OCI-LY3 (cell line): ENCODE measurements at regions not wholly inside any gene's neighbourhood (a gene's known extent, or its start where the extent isn't known, plus 50 kb on each side); places are given as distances from the start of the nearest gene placed in this dataset.
"Not testable (repeated sequence)": the region's sequence is repeated elsewhere in the genome, so short reads cannot be mapped to it uniquely, and the experiment has no call there.

Experiments
- H2AFZ ChIP-seq: fragments of 200-600, 300-600 bp; shearing (Covaris generic); 2 replicates; pipeline ENCODE4 v1.6.0; 2014; ENCODE audit warnings: antibody characterized with exemption, low read depth, low read length
- H3K27ac ChIP-seq: fragments of 200-600, 300-600 bp; sonication (generic); 2 replicates; pipeline ENCODE4 v1.5.1; 2014; ENCODE audit warnings: mild to moderate bottlenecking, low read length, moderate library complexity, mixed read lengths
- H3K27me3 ChIP-seq: fragments of 200-600, 300-600 bp; sonication (generic); 2 replicates; pipeline ENCODE4 v1.6.1; 2014; ENCODE audit warnings: low read depth, low read length, mixed read lengths
- H3K36me3 ChIP-seq: fragments of 200-600, 300-600 bp; sonication (generic); replicated peaks from 2 replicates; pipeline ENCODE3; 2014; ENCODE audit warnings: low read depth, low read length, mixed read lengths
- H3K4me1 ChIP-seq: fragments of 300-600, 200-600 bp; sonication (generic); 2 replicates; pipeline ENCODE4 v1.6.1; 2014; ENCODE audit warnings: low read length, mixed read lengths
- H3K4me2 ChIP-seq: fragments of 200-600, 300-600 bp; sonication (generic); 2 replicates; pipeline ENCODE4 v1.6.1; 2014; ENCODE audit warnings: low read length, mixed read lengths
- H3K4me3 ChIP-seq: fragments of 300-600, 200-600 bp; sonication (generic); 2 replicates; pipeline ENCODE4 v1.5.1; 2014; ENCODE audit warnings: antibody characterized with exemption, mild to moderate bottlenecking, low read length, moderate library complexity
- H3K79me2 ChIP-seq: fragments of 300-600, 200-600 bp; shearing (Covaris generic); 2 replicates; pipeline ENCODE4 v1.6.1; 2014; ENCODE audit warnings: mild to moderate bottlenecking, low read length, mixed read lengths
- H3K9ac ChIP-seq: fragments of 300-600, 200-600 bp; shearing (Covaris generic); 2 replicates; pipeline ENCODE4 v1.6.0; 2014; ENCODE audit warnings: mild to moderate bottlenecking, low read length, moderate library complexity
- H3K9me3 ChIP-seq: fragments of 200-600, 300-600 bp; shearing (Covaris generic); 2 replicates; pipeline ENCODE4 v1.6.1; 2014; ENCODE audit warnings: low read length, mixed read lengths; ENCODE audit not compliant: insufficient read depth
- H4K20me1 ChIP-seq: fragments of 200-600, 300-600 bp; sonication (generic); 2 replicates; pipeline ENCODE4 v1.6.1; 2016; ENCODE audit warnings: low read length, mixed read lengths; ENCODE audit not compliant: insufficient read depth

GRCh38 chr9:65566018-65566417, 109.7 kb upstream of the ZNG1E start:
- not testable (repeated sequence) for H3K27me3 ChIP-seq, H3K4me3 ChIP-seq

GRCh38 chr9:65519018-65519417, 156.7 kb upstream of the ZNG1E start:
- not testable (repeated sequence) for H4K20me1 ChIP-seq, H3K27me3 ChIP-seq, H3K4me2 ChIP-seq, H3K4me1 ChIP-seq, H3K79me2 ChIP-seq, H3K4me3 ChIP-seq, H3K9ac ChIP-seq, H3K36me3 ChIP-seq, H3K27ac ChIP-seq, H3K9me3 ChIP-seq, H2AFZ ChIP-seq

More at GRCh38 chr9:65566018-65566417, 109.7 kb upstream of the ZNG1E start:
- not testable (repeated sequence) for H3K79me2 ChIP-seq, H3K4me2 ChIP-seq, H2AFZ ChIP-seq, H4K20me1 ChIP-seq, H3K4me1 ChIP-seq, H3K27ac ChIP-seq, H3K9ac ChIP-seq, H3K9me3 ChIP-seq, H3K36me3 ChIP-seq

GRCh38 chr9:65514465-65514864, 161.3 kb upstream of the ZNG1E start:
- not testable (repeated sequence) for H3K27ac ChIP-seq, H2AFZ ChIP-seq, H4K20me1 ChIP-seq, H3K79me2 ChIP-seq, H3K27me3 ChIP-seq, H3K4me1 ChIP-seq, H3K4me3 ChIP-seq, H3K4me2 ChIP-seq, H3K9me3 ChIP-seq, H3K9ac ChIP-seq, H3K36me3 ChIP-seq

DNA sequence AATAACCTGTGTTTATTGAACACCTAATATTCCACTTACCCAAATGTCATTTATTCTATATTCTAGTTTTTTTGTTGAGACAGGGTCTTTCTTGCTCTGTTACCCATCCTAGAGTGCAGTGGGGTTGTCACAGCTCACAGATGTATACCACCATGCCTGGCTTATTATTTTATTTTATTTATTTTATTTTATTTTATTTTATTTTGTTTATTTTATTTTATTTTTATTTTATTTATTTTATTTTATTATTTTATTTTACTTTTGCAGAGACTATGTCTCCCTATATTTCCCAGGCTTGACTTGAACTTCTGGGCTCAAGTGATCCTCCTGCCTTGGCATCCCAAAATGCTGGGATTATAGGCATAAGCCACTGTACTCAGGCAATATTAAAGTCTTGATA, 167.8 kb upstream of the ZNG1E start:
- H3K4me2 ChIP-seq, result not testable (repeated sequence)

GRCh38 chr9:65504686-65505085, 171.0 kb upstream of the ZNG1E start:
- not testable (repeated sequence) for H3K79me2 ChIP-seq, H4K20me1 ChIP-seq, H3K27ac ChIP-seq, H3K4me1 ChIP-seq, H3K36me3 ChIP-seq, H3K9ac ChIP-seq, H3K27me3 ChIP-seq, H2AFZ ChIP-seq, H3K4me3 ChIP-seq, H3K9me3 ChIP-seq, H3K4me2 ChIP-seq

More for the DNA sequence above, 167.8 kb upstream of the ZNG1E start:
- H3K4me1 ChIP-seq, H3K4me3 ChIP-seq, H3K27ac ChIP-seq, H4K20me1 ChIP-seq, H3K27me3 ChIP-seq, H3K79me2 ChIP-seq, H3K36me3 ChIP-seq, H3K9ac ChIP-seq, H3K9me3 ChIP-seq, H2AFZ ChIP-seq: not testable (repeated sequence)

- not testable (repeated sequence) for H3K27me3 ChIP-seq, H3K4me1 ChIP-seq, H3K9me3 ChIP-seq, H3K36me3 ChIP-seq, H2AFZ ChIP-seq, H3K4me2 ChIP-seq, H3K9ac ChIP-seq, H3K79me2 ChIP-seq, H4K20me1 ChIP-seq, H3K27ac ChIP-seq, H3K4me3 ChIP-seq
Observed at GRCh38 chr9:65503696-65504095, 172.0 kb upstream of the ZNG1E start.

DNA sequence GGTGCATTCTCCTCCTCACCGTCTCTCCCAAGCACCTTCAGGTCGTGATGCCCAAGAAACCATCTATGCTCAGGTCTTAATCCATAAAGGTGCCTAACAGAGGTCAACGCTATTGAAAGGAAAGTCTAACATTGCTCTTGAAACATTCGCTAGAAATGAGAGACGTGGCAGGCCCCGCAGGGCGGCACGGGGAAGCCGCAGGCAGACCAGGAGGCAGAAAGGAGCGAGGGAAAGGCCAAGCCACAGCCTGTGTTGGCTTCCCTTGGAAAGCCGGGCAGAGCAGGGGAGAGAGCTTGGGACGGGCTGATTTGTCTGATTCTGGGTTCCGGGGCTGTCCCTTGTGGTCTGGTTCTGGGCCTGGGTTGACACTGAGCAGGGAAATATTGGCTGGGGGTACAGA, 192.8 kb upstream of the ZNG1E start:
- not testable (repeated sequence) for H3K4me2 ChIP-seq, H3K27ac ChIP-seq, H2AFZ ChIP-seq, H3K36me3 ChIP-seq, H3K4me3 ChIP-seq, H3K27me3 ChIP-seq, H3K4me1 ChIP-seq, H3K9ac ChIP-seq, H4K20me1 ChIP-seq, H3K79me2 ChIP-seq, H3K9me3 ChIP-seq

DNA sequence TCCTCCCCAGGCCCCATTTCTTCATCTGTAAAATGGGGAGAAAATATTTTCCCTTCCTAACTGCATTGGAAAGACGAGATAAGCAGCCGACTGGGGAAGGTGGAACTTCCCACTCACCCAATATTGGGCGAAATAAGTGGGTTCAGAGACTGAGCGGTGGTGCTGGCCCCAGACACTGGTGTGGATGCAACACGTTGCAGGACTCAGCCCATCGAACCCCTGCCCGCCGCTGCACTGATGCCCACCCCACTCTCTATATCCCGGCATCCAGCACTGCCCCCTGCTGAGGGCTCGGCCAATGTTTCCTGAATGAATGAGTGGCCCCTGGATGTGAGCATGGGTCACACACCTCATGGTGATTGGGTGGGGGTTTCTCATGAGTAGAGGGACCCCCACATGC, 194.4 kb upstream of the ZNG1E start:
- not testable (repeated sequence) for H3K4me3 ChIP-seq, H3K9ac ChIP-seq, H3K79me2 ChIP-seq, H2AFZ ChIP-seq, H3K9me3 ChIP-seq, H3K4me1 ChIP-seq, H3K27me3 ChIP-seq, H3K27ac ChIP-seq, H3K36me3 ChIP-seq, H4K20me1 ChIP-seq, H3K4me2 ChIP-seq

DNA sequence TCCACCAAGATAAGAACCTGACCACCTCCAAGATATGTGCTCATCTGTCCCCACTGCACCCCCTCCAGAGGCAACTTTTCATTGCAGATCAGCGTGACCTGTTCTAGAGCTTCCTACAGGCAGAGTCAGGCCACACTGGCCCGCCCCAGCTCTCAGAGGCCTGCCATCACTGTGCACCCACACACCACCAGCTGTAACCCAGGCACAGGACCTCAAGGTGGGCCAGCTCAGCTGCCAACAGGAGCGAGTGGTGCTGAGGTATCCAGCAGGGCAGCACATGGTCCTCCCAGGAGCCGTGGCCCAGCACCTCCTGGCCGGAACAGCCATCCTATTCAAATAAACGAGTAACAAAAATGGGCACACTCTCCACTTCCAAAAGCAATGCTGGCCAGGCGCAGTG, 189.9 kb upstream of the FOXD4L5 start:
- H3K9ac ChIP-seq, H3K27ac ChIP-seq, H2AFZ ChIP-seq, H3K9me3 ChIP-seq, H3K4me2 ChIP-seq, H3K4me3 ChIP-seq, H3K79me2 ChIP-seq, H3K27me3 ChIP-seq, H3K4me1 ChIP-seq, H3K36me3 ChIP-seq, H4K20me1 ChIP-seq: not testable (repeated sequence)

DNA sequence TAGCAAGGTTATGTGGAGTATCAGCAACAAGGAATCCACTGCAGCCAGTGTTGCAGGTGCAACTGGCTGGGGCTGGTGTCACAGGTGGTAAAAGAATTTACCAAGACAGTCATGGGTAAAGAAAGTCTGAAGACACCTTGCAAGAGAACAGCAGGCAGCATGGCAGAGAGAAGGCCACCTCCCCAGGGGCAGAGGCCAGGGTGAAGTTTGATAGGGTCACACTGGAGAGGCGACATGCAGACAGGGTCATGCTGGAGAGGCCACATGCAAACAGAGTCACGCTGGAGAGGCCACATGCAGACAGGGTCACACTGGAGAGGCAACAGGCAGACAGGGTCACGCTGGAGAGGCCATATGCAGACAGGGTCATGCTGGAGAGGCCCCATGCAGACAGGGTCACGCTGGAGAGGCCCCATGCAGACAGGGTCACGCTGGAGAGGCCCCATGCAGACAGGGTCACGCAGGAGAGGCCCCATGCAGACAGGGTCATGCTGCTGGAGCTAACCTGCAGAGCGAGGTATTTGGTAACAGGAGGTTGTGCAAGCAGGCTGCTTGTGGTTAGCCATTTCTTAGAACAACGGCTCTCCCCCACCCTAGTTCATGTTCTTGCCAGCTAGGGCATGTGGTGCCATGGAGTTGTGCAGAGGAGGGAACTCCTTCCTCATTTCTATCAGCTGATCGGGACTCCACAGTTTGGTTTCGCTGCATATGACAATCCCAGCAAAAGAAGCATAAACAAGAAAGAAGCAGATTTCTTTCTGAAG, 188.2 kb upstream of the FOXD4L5 start:
- not testable (repeated sequence) for H3K79me2 ChIP-seq, H3K4me3 ChIP-seq, H3K4me1 ChIP-seq, H4K20me1 ChIP-seq, H3K27ac ChIP-seq, H3K9me3 ChIP-seq, H3K4me2 ChIP-seq, H3K9ac ChIP-seq, H2AFZ ChIP-seq, H3K36me3 ChIP-seq, H3K27me3 ChIP-seq
